ENCODE measurements at regions not wholly inside any gene's neighbourhood (a gene's known extent, or its start where the extent isn't known, plus 50 kb on each side); places are given as distances from the start of the nearest gene placed in this dataset.

DNA sequence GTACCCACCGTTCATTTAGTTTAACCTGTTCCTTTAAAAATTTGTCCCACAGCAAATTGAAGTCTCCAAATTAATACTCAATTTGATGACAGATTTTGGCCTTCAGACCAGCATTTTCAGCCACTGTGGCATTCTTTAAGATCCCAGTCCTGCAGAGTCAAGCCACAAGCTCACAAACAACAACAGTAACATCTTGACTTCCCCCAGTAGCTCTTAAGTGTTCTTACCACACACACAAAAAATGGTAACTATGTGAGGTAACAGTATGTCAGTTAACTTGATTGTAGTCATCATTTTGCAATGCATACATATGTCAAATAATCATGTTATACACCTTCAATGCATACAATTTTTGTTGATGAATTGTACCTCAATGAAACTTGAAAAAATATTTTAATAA lies 247.9 kb downstream of the LURAP1L start:
- peaks cover 14% of the 10 kb centered on the region for H3K4me1 Mint-ChIP-seq (ENCODE audit: unreplicated experiment)
- peaks cover 6% of the 10 kb centered on the region for H3K9me3 Mint-ChIP-seq (ENCODE audit: unreplicated experiment)
- H3K36me3 Mint-ChIP-seq (ENCODE audit: unreplicated experiment): no peaks in the 10 kb centered on the region
- H3K4me3 Mint-ChIP-seq (ENCODE audit: unreplicated experiment): no peak overlapping the region
- H3K27ac Mint-ChIP-seq (ENCODE audit: unreplicated experiment): no peak overlapping the region
- DNase-seq (ENCODE audit: extremely low spot score, unreplicated experiment): no peak
- H3K27me3 Mint-ChIP-seq (ENCODE audit: unreplicated experiment): no peaks in the 10 kb centered on the region
- TF ChIP-seq, protein P1, sequence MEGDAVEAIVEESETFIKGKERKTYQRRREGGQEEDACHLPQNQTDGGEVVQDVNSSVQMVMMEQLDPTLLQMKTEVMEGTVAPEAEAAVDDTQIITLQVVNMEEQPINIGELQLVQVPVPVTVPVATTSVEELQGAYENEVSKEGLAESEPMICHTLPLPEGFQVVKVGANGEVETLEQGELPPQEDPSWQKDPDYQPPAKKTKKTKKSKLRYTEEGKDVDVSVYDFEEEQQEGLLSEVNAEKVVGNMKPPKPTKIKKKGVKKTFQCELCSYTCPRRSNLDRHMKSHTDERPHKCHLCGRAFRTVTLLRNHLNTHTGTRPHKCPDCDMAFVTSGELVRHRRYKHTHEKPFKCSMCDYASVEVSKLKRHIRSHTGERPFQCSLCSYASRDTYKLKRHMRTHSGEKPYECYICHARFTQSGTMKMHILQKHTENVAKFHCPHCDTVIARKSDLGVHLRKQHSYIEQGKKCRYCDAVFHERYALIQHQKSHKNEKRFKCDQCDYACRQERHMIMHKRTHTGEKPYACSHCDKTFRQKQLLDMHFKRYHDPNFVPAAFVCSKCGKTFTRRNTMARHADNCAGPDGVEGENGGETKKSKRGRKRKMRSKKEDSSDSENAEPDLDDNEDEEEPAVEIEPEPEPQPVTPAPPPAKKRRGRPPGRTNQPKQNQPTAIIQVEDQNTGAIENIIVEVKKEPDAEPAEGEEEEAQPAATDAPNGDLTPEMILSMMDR (IDR thresholded peaks at IDR 0.05): no peak

DNA sequence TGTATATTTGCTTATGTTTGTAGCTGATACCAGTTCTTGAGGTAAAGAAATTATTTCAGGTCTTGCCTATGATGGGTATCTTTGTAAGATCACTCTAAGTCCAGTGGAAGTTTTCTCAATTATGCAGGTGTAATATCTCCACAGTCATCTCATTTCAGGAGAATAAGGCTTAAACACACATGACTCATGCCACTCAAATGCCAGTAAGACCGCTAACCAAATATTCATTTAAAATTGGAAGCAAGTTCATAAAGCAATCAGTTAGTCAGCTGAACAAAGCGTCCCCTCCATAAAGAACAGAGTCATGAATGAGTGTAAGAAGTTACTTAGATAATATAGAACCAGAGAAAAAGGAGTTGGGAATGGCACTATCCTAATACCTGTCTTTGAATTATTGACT lies 248.7 kb downstream of the LURAP1L start:
- H3K27me3 Mint-ChIP-seq (ENCODE audit: unreplicated experiment): no peaks in the 10 kb centered on the region
- no peak overlapping the region for H3K27ac Mint-ChIP-seq (ENCODE audit: unreplicated experiment)
- peaks cover 6% of the 10 kb centered on the region for H3K9me3 Mint-ChIP-seq (ENCODE audit: unreplicated experiment)
- no peak for DNase-seq (ENCODE audit: extremely low spot score, unreplicated experiment)
- H3K4me1 Mint-ChIP-seq (ENCODE audit: unreplicated experiment): peaks cover 14% of the 10 kb centered on the region
- no peaks in the 10 kb centered on the region for H3K36me3 Mint-ChIP-seq (ENCODE audit: unreplicated experiment)
- H3K4me3 Mint-ChIP-seq (ENCODE audit: unreplicated experiment): no peak overlapping the region
- TF ChIP-seq, protein P1 (IDR thresholded peaks at IDR 0.05): no peak

DNA sequence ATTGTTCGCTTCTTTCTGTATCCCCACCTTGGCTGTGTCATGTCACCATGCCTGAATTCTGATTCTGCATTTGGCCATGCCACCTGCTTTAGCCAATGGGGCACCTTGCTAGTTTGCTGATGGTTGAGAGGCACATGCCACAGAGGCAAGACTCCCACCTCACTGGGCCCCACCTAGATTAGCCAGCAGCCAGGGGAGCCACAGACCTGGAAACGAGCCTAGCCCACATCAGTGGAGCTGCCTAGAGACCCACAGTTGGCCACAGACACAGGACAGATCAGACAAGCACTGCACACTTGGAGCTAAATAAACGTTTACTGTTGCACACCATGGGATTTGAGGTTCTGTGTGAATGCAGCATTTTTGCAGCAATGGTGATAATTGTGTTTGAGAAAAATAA lies 252.1 kb downstream of the LURAP1L start:
- Mint-ChIP-seq H3K4me1 (ENCODE audit: unreplicated experiment) (peaks cover 2% of the 10 kb centered on the region), H3K9me3 (ENCODE audit: unreplicated experiment) (peaks cover 6% of the 10 kb centered on the region), H3K27me3 (ENCODE audit: unreplicated experiment) (no peaks in the 10 kb centered on the region), H3K36me3 (ENCODE audit: unreplicated experiment) (no peaks in the 10 kb centered on the region), H3K4me3 (ENCODE audit: unreplicated experiment) (no peak overlapping the region), H3K27ac (ENCODE audit: unreplicated experiment) (no peak overlapping the region)
- TF ChIP-seq, protein P1 (IDR thresholded peaks at IDR 0.05): no peak
- no peak for DNase-seq (ENCODE audit: extremely low spot score, unreplicated experiment)

DNA sequence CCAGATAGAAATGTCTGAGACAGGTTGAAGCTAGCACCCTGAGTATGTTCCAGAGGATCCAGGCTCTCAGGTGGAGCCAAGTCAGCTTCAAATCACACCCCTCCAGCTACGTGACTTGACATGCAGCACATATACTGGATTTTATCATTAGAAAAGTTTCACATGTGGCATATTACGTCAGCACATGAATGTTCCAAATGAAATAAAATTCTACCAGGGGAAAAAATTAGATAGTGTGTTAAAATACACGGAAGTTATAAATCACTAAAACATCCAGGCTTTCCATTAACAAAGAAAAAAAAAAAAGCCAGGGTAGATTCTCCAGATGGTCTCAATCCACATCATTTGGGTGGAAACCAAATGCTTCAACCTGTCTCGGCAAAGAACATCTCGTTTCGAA lies 251.6 kb downstream of the MPDZ start:
- no peaks in the 10 kb centered on the region for H3K27me3 Mint-ChIP-seq (ENCODE audit: unreplicated experiment)
- no peak overlapping the region for H3K4me3 Mint-ChIP-seq (ENCODE audit: unreplicated experiment)
- H3K27ac Mint-ChIP-seq (ENCODE audit: unreplicated experiment): no peak overlapping the region
- H3K9me3 Mint-ChIP-seq (ENCODE audit: unreplicated experiment): no peaks in the 10 kb centered on the region
- DNase-seq (ENCODE audit: extremely low spot score, unreplicated experiment): no peak
- TF ChIP-seq, protein P1 (IDR thresholded peaks at IDR 0.05): no peak
- H3K36me3 Mint-ChIP-seq (ENCODE audit: unreplicated experiment): no peaks in the 10 kb centered on the region
- H3K4me1 Mint-ChIP-seq (ENCODE audit: unreplicated experiment): peaks cover 2% of the 10 kb centered on the region

DNA sequence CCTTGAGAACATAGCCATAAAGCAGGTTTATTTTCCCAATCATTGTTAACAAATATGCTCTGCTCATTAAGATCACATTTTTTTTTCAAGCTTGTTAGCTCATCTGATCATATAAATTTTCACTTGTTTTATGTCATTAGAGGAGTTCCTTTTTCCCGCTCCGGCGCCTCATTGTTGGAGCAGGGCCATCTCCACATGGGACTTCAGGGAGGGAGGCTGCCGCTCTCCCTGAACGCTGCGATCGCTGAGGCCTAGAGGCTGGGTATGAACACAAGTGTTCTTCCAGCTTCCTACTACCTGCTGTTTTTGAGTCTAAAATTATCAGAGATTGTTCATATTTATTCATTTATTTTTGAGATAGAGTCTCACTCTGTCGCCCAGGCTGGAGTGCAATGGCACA lies 246.9 kb downstream of the MPDZ start:
- H3K4me1 Mint-ChIP-seq (ENCODE audit: unreplicated experiment): peaks cover 18% of the 10 kb centered on the region
- H3K9me3 Mint-ChIP-seq (ENCODE audit: unreplicated experiment): no peaks in the 10 kb centered on the region
- H3K4me3 Mint-ChIP-seq (ENCODE audit: unreplicated experiment): no peak overlapping the region
- DNase-seq (ENCODE audit: extremely low spot score, unreplicated experiment): no peak
- H3K27ac Mint-ChIP-seq (ENCODE audit: unreplicated experiment): no peak overlapping the region
- H3K27me3 Mint-ChIP-seq (ENCODE audit: unreplicated experiment): no peaks in the 10 kb centered on the region
- H3K36me3 Mint-ChIP-seq (ENCODE audit: unreplicated experiment): no peaks in the 10 kb centered on the region
- TF ChIP-seq, protein P1 (IDR thresholded peaks at IDR 0.05): no peak
